K562 (cell line): ENCODE measurements at regions not wholly inside any gene's neighbourhood (a gene's known extent, or its start where the extent isn't known, plus 50 kb on each side); places are given as distances from the start of the nearest gene placed in this dataset.

ENCODE experiments used
- ATAC-seq: fragments of 200-7000 bp; cut with Tn5 transposase; 3 replicates; pipeline ENCODE4 v1.9.1; 2020; ENCODE audit warnings: moderate library complexity
- BruUV-seq: library from RNA; stranded (reverse); fragments of 400-500 nt; replicated peaks from 2 replicates; lab custom pipeline; 2021; lab: Mats Ljungman, UMichigan
- CTCF ChIA-PET: fragments of 300-600 bp; formaldehyde crosslinking; extraction: SDS; loops from one replicate; lab custom pipeline; 2021; ENCODE audit warnings: low intra/inter-chr PET ratio; lab: Yijun Ruan, JAX
- POLR2A ChIA-PET: fragments of 300-600, 350-650 bp; sonication (Branson Sonifier 250); formaldehyde crosslinking; extraction: SDS; loops from one replicate; lab custom pipeline; 2021; ENCODE audit warnings: antibody characterized with exemption, inconsistent platforms; lab: Yijun Ruan, JAX
- DNase-seq, 4 experiments: peaks; one replicate each; pipeline versions ENCODE4 v3.0.0 to v3.0.0-alpha.2; 2011 to 2018; ENCODE audit warnings: low spot score in 3 of 4, mixed read lengths in 3 of 4; ENCODE audit errors: extremely low read depth in 1 of 4
- FAIRE-seq: peaks from 2 replicates; lab custom pipeline; 2011; peaks lifted over from hg19 to GRCh38; lab: Jason Lieb, UNC
- H2AFZ ChIP-seq: 2 replicates; pipeline ENCODE4 v1.6.0; 2011; ENCODE audit warnings: low read depth, low read length, control low read depth, inconsistent platforms
- H3K27ac ChIP-seq: fragments of 200-600 bp; 3 replicates; pipeline ENCODE4 v1.8.0; 2011; ENCODE audit warnings: low read depth, mild to moderate bottlenecking, control low read depth, inconsistent platforms, low read length, moderate library complexity, mixed read lengths; ENCODE audit errors: extremely low read depth
- H3K27me3 ChIP-seq, 2 experiments: fragments of 300-600 bp in 1 of 2; 2 replicates in 1 of 2; 3 replicates in 1 of 2; pipeline versions ENCODE4 v1.6.0 to v1.8.0; 2011; ENCODE audit warnings: inconsistent platforms in 2 of 2, low read length in 2 of 2, mild to moderate bottlenecking in 1 of 2, mixed read lengths in 1 of 2, moderate library complexity in 1 of 2; ENCODE audit not compliant: control insufficient read depth in 2 of 2, insufficient read depth in 2 of 2
- H3K36me3 ChIP-seq: fragments of 300-600 bp; 3 replicates; pipeline ENCODE4 v1.8.0; 2011; ENCODE audit warnings: mild to moderate bottlenecking, low read length, inconsistent platforms; ENCODE audit not compliant: control insufficient read depth, insufficient read depth
- H3K4me1 ChIP-seq, 2 experiments: fragments of 200-600 bp in 1 of 2; replicated peaks in 1 of 2; 2 replicates in 1 of 2; 3 replicates in 1 of 2; pipeline versions ENCODE4 v1.5.1 to v1.8.0; 2011; ENCODE audit warnings: inconsistent platforms in 2 of 2, low read length in 2 of 2, mild to moderate bottlenecking in 1 of 2, mixed read lengths in 1 of 2, moderate library complexity in 1 of 2; ENCODE audit not compliant: control insufficient read depth in 2 of 2, insufficient read depth in 2 of 2
- H3K4me2 ChIP-seq: 2 replicates; pipeline ENCODE4 v1.6.1; 2011; ENCODE audit warnings: low read length, control low read depth, inconsistent platforms, mixed read lengths; ENCODE audit not compliant: insufficient read depth
- H3K4me3 ChIP-seq: fragments of 200-600 bp; sonication (generic), shearing (Covaris generic); 2 replicates; pipeline ENCODE4 v1.5.1; 2016; ENCODE audit warnings: control low read depth, inconsistent platforms
- H3K79me2 ChIP-seq: fragments of 200-600 bp; 3 replicates; pipeline ENCODE4 v1.8.0; 2011; ENCODE audit warnings: low read length, inconsistent platforms; ENCODE audit not compliant: control insufficient read depth, insufficient read depth
- H3K9ac ChIP-seq, 2 experiments: 2 replicates each; pipeline versions ENCODE4 v1.6.0 to v1.6.1; 2011; ENCODE audit warnings: low read depth in 2 of 2, low read length in 2 of 2, control low read depth in 1 of 2, inconsistent platforms in 1 of 2, mild to moderate bottlenecking in 1 of 2, mixed read lengths in 1 of 2; ENCODE audit not compliant: insufficient read depth in 1 of 2
- H3K9me1 ChIP-seq: one replicate; pipeline ENCODE4 v1.6.0; 2011; ENCODE audit warnings: inconsistent platforms, mild to moderate bottlenecking, low read length, moderate library complexity; ENCODE audit not compliant: control insufficient read depth, insufficient read depth
- H3K9me3 ChIP-seq: replicated peaks from 2 replicates; pipeline ENCODE4 v1.5.1; 2011; ENCODE audit warnings: low read depth, low read length, inconsistent platforms; ENCODE audit not compliant: control insufficient read depth, insufficient read depth
- H4K20me1 ChIP-seq: replicated peaks from 2 replicates; pipeline ENCODE4 v1.6.1; 2011; ENCODE audit warnings: low read length, inconsistent platforms, mixed read lengths; ENCODE audit not compliant: control insufficient read depth, insufficient read depth
- CREM ChIP-seq: IDR thresholded peaks from 2 replicates; pipeline ENCODE4 v1.6.1; 2014; ENCODE audit warnings: antibody characterized with exemption, low read depth
- EGR1 ChIP-seq: fragments of 450-650 bp; conservative IDR thresholded peaks from 2 replicates; pipeline ENCODE4 v1.6.1; 2017; ENCODE audit warnings: mild to moderate bottlenecking
- PCBP2 ChIP-seq: fragments of 200-400 bp; formaldehyde crosslinking; IDR thresholded peaks from 2 replicates; pipeline ENCODE4 v1.6.1; 2018; ENCODE audit warnings: low read length, low read depth, mild to moderate bottlenecking, moderate library complexity; ENCODE audit not compliant: poor library complexity, severe bottlenecking
- ZNF644 ChIP-seq: fragments of 200-800 bp; sonication (Bioruptor generic); IDR thresholded peaks from 2 replicates; pipeline ENCODE4 v1.6.1; 2016; ENCODE audit warnings: low read depth, missing genetic modification characterization, missing compliant biosample characterization
- WGBS: fragments of 100-300 bp; shearing (Covaris generic); methylation state at CpG from one replicate; pipeline ENCODE4 v1.1.6; 2016; ENCODE audit warnings: low coverage, mixed read lengths; ENCODE audit not compliant: insufficient coverage; ENCODE audit errors: missing lambda C conversion rate; 5-methylcytosine and 5-hydroxymethylcytosine counted together
- in situ Hi-C: fragments of 300-500 bp; cut with MboI; formaldehyde crosslinking; loops from 4 replicates; pipeline ENCODE4 v1.15.0; 2018; ENCODE audit warnings: inconsistent platforms, mixed read lengths
- intact Hi-C: fragments of 100-400 bp; cut with micrococcal nuclease; formaldehyde crosslinking; loops from 2 replicates; pipeline ENCODE4 v1.14.2; 2022

- TF ChIP-seq PCBP2 (no peak), CREM (no peak)
These were observed 57.6 kb upstream of the ADRA2C start (continued) for GRCh38 chr4:3708611-3709010.

- Histone ChIP-seq H3K9me3 (no peaks in the 10 kb centered on the region), H3K9me1 (no peaks in the 10 kb centered on the region), H3K79me2 (no peaks in the 10 kb centered on the region), H3K9ac (no peak overlapping the region), H3K4me1 (no peaks in the 10 kb centered on the region; a peak in 1 of 5 replicates), H2AFZ (no peak overlapping the region), H3K27me3 (peaks cover 5 to 84% of the 10 kb centered on the region in 2 experiments; a peak in 4 of 5 replicates), H3K4me2 (no peak overlapping the region), H3K36me3 (no peaks in the 10 kb centered on the region), H3K27ac (no peak overlapping the region), H3K4me3 (no peak overlapping the region), H4K20me1 (no peaks in the 10 kb centered on the region; the same call in none of the 2 replicates)
- ATAC-seq (no peak), FAIRE-seq (no peak), DNase-seq (no peak)
- intact Hi-C loops, result no loop called here
- in situ Hi-C loops, result no loop called here
- BruUV-seq, result no TSS peak
- ChIA-PET CTCF (no interaction called here), POLR2A (interaction anchor here (0.6 kb wide), 3 partner anchors 18 to 540 kb away, joined by 3 to 5 read pairs (median 4); partner anchors contain the start of gene TMEM128)
- no peak for TF ChIP-seq ZNF644 (tag)
- peak; percentile 65 for TF ChIP-seq EGR1
- 0% methylated on average over 8 of the region's 14 CpGs for WGBS
These were observed 58.1 kb upstream of the ADRA2C start for GRCh38 chr4:3708103-3708510.
